ENCODE measurements at regions not wholly inside any gene's neighbourhood (a gene's known extent, or its start where the extent isn't known, plus 50 kb on each side); places are given as distances from the start of the nearest gene placed in this dataset.

GRCh38 chr2:55111570-55112228 lies 61.4 kb upstream of the RTN4 start (continued):
- TF ChIP-seq E2F5 (CRISPR knock-in tag; conservative IDR thresholded peaks at IDR 0.05): no peak
- peak; percentile 42; the same call in 1 of the 2 replicates for TF ChIP-seq HMG20A (CRISPR knock-in tag; IDR thresholded peaks at IDR 0.05; ENCODE audit: borderline replicate concordance)
- TF ChIP-seq ZMAT3 (CRISPR knock-in tag; conservative IDR thresholded peaks at IDR 0.05): peak; percentile 43; the same call in 1 of the 2 replicates
- no peak for TF ChIP-seq LCORL (IDR thresholded peaks at IDR 0.05)
- peak; percentile 71 for TF ChIP-seq LCORL (CRISPR knock-in tag; IDR thresholded peaks at IDR 0.05)
- peak; percentile 62 for TF ChIP-seq CEBPB (IDR thresholded peaks at IDR 0.05; ENCODE audit: borderline replicate concordance, low read depth, low read length)
- TF ChIP-seq UBTF (CRISPR knock-in tag; IDR thresholded peaks at IDR 0.05): no peak
- TF ChIP-seq EP300 (IDR thresholded peaks at IDR 0.05; ENCODE audit: low read depth in 2 of 2, low read length in 2 of 2): 0 out of 4 replicates have a peak, but pooled peaks of 1 of the 2 experiments have one; percentile 25
- TF ChIP-seq EP300 (CRISPR knock-in tag; IDR thresholded peaks at IDR 0.05; ENCODE audit: borderline replicate concordance): no peak
- TF ChIP-seq SALL1 (CRISPR knock-in tag; IDR thresholded peaks at IDR 0.05): peak; percentile 55
- no peak for TF ChIP-seq ZNF639 (CRISPR knock-in tag; conservative IDR thresholded peaks at IDR 0.05)
- TF ChIP-seq ARNT (IDR thresholded peaks at IDR 0.05): no peak
- no peak for TF ChIP-seq ZNF337 (CRISPR knock-in tag; IDR thresholded peaks at IDR 0.05; ENCODE audit: borderline replicate concordance, low read depth)
- 0 out of 2 replicates have a peak, but pooled peaks have one; percentile 4 for TF ChIP-seq ZNF687 (CRISPR knock-in tag; IDR thresholded peaks at IDR 0.05)
- no peak for TF ChIP-seq NFYB (CRISPR knock-in tag; IDR thresholded peaks at IDR 0.05)
- no peak for TF ChIP-seq HHEX (CRISPR knock-in tag; IDR thresholded peaks at IDR 0.05)
- no peak for TF ChIP-seq ZNF484 (CRISPR knock-in tag; IDR thresholded peaks at IDR 0.05; ENCODE audit: borderline replicate concordance, low read depth)
- no peak for TF ChIP-seq MXD1 (CRISPR knock-in tag; IDR thresholded peaks at IDR 0.05)
- no peak for TF ChIP-seq RBFOX2 (IDR thresholded peaks at IDR 0.05; ENCODE audit: low read depth, low read length)
- peak; percentile 68; the same call in 1 of the 2 replicates for TF ChIP-seq ZFX (CRISPR knock-in tag; IDR thresholded peaks at IDR 0.05; ENCODE audit: low read depth)
- TF ChIP-seq REPIN1 (CRISPR knock-in tag; IDR thresholded peaks at IDR 0.05; ENCODE audit: borderline replicate concordance, low read depth): no peak
- TF ChIP-seq ZNF605 (CRISPR knock-in tag; IDR thresholded peaks at IDR 0.05): peak; percentile 77; the same call in 1 of the 2 replicates

All from HepG2 (cell line).